Ovary (tissue), 7 donors: ENCODE measurements at regions not wholly inside any gene's neighbourhood (a gene's known extent, or its start where the extent isn't known, plus 50 kb on each side); places are given as distances from the start of the nearest gene placed in this dataset.
"Not testable (repeated sequence)": the region's sequence is repeated elsewhere in the genome, so short reads cannot be mapped to it uniquely, and the experiment has no call there.

ENCODE experiments used
- DNase-seq, 5 donors: peaks; one replicate each; pipeline ENCODE4 v3.0.0-alpha.2; 2019 to 2020
- H3K27ac ChIP-seq, 2 donors: fragments of 200-600 bp; one replicate each; pipeline versions ENCODE4 v1.5.1 to v1.8.0; 2019 to 2022
- H3K27me3 ChIP-seq: fragments of 200-600 bp; one replicate; pipeline ENCODE4 v1.8.0; 2022
- H3K36me3 ChIP-seq: fragments of 200-600 bp; sonication (generic); one replicate; pipeline ENCODE4 v1.5.1; 2019
- H3K4me1 ChIP-seq: one replicate; pipeline ENCODE4 v1.8.1; 2013; ENCODE audit warnings: mild to moderate bottlenecking, moderate library complexity; ENCODE audit not compliant: insufficient read depth
- H3K4me3 ChIP-seq: fragments of 200-600 bp; sonication (generic); one replicate; pipeline ENCODE4 v1.5.1; 2017
- H3K9me3 ChIP-seq, 2 donors: fragments of 200-600 bp in 1 of 2; sonication (generic) in 1 of 2; one replicate each; pipeline versions ENCODE4 v1.5.1 to v1.8.1; 2013 to 2019; ENCODE audit warnings: mild to moderate bottlenecking in 1 of 2, moderate library complexity in 1 of 2
- EP300 ChIP-seq: sonication (generic); formaldehyde crosslinking; IDR thresholded peaks from one replicate; pipeline ENCODE4 v1.6.1; 2017; ENCODE audit warnings: antibody characterized with exemption
- POLR2A ChIP-seq: fragments of 450-650 bp; IDR thresholded peaks from one replicate; pipeline ENCODE4 v1.6.1; 2017; ENCODE audit warnings: antibody characterized with exemption, mild to moderate bottlenecking, moderate library complexity
- WGBS, 3 donors: extraction: QIAGEN DNeasy Blood & Tissue Kit in 1 of 3; methylation state at CpG; one replicate each; pipeline versions ENCODE4 v1.1.5 to v1.1.7; 2013 to 2017; 5-methylcytosine and 5-hydroxymethylcytosine counted together
- intact Hi-C, 4 donors: fragments of 100-400 bp; cut with DNase I; formaldehyde crosslinking; loops; one replicate each; pipeline versions ENCODE4 v1.11.0 to v1.15.1; 2022 to 2023
- TF ChIP-seq, protein P1 (sequence below), 3 donors: fragments of 450-650 bp in 2 of 3; fragments of 200-600 bp in 1 of 3; IDR thresholded peaks; one replicate each; pipeline versions ENCODE4 v1.5.1 to v1.8.0; 2016 to 2022; ENCODE audit warnings: antibody characterized with exemption in 3 of 3, mild to moderate bottlenecking in 1 of 3
- donor health status: DM: no; HTN: no; CAD: no; lungs with moderate emphysema.
- donor health status: DM: no; HTN: no; CAD: no.
- donor health status: Bipolar disorder and iron deficiency.
- donor health status: DM: no; HTN: no; CAD: no.
- donor health status: DM: yes; HTN: yes; CAD: no.

DNA sequence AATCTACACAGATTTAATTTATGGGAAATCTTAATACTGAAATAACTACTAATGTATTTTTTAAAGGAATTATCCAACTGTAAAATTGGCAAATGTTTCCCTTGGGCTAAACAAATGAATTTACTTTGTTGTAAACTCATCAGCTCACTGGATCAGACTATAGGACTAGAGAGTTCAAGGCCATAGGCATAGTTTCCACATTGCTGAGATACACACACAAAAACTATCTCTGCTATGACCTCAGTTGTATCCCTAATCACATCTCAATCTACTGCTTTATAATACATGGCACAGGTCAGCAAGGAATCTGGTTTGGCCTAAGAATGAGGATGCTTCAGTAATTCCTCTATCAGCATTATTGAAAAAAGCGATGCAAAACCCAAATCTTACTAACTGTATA lies 101.1 kb upstream of the SLC39A10 start:
- no peaks in the 10 kb centered on the region for H3K4me1 ChIP-seq
- no peaks in the 10 kb centered on the region for H3K27me3 ChIP-seq
- whole genome bisulfite sequencing, 3 donors: 92 to 97% (median 97%) methylated on average over 1 of the region's 1 CpG
- H3K27ac ChIP-seq: no peak overlapping the region
- H3K9me3 ChIP-seq: no peaks in the 10 kb centered on the region
- intact Hi-C loops: no loop called here
- no peak for DNase-seq
- no peaks in the 10 kb centered on the region for H3K36me3 ChIP-seq
- H3K4me3 ChIP-seq: no peak overlapping the region
- TF ChIP-seq, protein P1, sequence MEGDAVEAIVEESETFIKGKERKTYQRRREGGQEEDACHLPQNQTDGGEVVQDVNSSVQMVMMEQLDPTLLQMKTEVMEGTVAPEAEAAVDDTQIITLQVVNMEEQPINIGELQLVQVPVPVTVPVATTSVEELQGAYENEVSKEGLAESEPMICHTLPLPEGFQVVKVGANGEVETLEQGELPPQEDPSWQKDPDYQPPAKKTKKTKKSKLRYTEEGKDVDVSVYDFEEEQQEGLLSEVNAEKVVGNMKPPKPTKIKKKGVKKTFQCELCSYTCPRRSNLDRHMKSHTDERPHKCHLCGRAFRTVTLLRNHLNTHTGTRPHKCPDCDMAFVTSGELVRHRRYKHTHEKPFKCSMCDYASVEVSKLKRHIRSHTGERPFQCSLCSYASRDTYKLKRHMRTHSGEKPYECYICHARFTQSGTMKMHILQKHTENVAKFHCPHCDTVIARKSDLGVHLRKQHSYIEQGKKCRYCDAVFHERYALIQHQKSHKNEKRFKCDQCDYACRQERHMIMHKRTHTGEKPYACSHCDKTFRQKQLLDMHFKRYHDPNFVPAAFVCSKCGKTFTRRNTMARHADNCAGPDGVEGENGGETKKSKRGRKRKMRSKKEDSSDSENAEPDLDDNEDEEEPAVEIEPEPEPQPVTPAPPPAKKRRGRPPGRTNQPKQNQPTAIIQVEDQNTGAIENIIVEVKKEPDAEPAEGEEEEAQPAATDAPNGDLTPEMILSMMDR (IDR thresholded peaks at IDR 0.05): no peak
- TF ChIP-seq POLR2A: no peak
- TF ChIP-seq EP300: no peak

GRCh38 chr2:195552581-195552980 lies 104.4 kb upstream of the SLC39A10 start:
- no peaks in the 10 kb centered on the region for H3K27me3 ChIP-seq
- no peaks in the 10 kb centered on the region for H3K36me3 ChIP-seq
- intact Hi-C loops: no loop called here
- no peak for TF ChIP-seq EP300
- TF ChIP-seq, protein P1 (IDR thresholded peaks at IDR 0.05): no peak
- no peak for TF ChIP-seq POLR2A
- H3K9me3 ChIP-seq: peaks cover 0 to 3% of the 10 kb centered on the region in 2 donors
- WGBS, 3 donors: 41 to 54% (median 41%) methylated on average over 1 of the region's 1 CpG
- no peak for DNase-seq
- H3K4me1 ChIP-seq: no peaks in the 10 kb centered on the region
- H3K4me3 ChIP-seq: no peak overlapping the region
- no peak overlapping the region for H3K27ac ChIP-seq

GRCh38 chr2:195548198-195548940 lies 108.7 kb upstream of the SLC39A10 start:
- Histone ChIP-seq H3K4me3 (no peak overlapping the region), H3K27me3 (no peaks in the 10 kb centered on the region), H3K27ac (no peak overlapping the region), H3K36me3 (no peaks in the 10 kb centered on the region), H3K9me3 (peaks cover 0 to 3% of the 10 kb centered on the region in 2 donors), H3K4me1 (no peaks in the 10 kb centered on the region)
- TF ChIP-seq EP300 (no peak), POLR2A (no peak)
- TF ChIP-seq, protein P1 (IDR thresholded peaks at IDR 0.05): no peak
- DNase-seq: no peak
- 82 to 94% (median 88%) methylated on average over 4 of the region's 4 CpGs for WGBS, 3 donors
- intact Hi-C loops: no loop called here

DNA sequence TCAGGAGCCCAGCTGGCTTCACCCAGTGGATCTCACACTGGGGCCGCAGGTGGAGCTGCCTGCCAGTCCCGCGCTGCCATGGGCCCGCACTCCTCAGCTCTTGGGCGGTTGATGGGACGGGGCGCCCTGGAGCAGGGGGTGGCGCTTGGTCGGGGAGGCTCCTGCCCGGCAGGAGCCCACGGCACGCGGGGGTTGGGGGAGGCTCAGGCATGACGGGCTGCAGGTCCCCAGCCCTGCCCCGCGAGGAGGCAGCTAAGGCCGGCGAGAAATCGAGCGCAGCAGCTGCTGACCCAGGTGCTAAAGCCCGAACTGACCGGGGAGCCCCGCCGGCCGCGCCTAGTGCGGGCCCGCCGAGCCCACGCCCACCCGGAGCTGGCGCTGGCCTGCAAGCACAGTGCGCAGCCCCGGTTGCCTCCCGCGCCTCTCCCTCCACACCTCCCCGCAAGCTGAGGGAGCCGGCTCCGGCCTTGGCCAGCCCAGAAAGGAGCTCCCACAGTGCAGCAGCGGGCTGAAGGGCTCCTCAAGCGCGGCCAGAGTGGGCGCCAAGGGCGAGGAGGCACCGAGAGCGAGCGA lies 109.7 kb upstream of the SLC39A10 start:
- WGBS, 3 donors: 92 to 96% (median 96%) methylated on average over 41 to 47 of the region's 47 CpGs
- H3K4me1 ChIP-seq, DNase-seq, H3K36me3 ChIP-seq, H3K4me3 ChIP-seq, H3K9me3 ChIP-seq, H3K27ac ChIP-seq, H3K27me3 ChIP-seq, intact Hi-C loops: not testable (repeated sequence)

DNA sequence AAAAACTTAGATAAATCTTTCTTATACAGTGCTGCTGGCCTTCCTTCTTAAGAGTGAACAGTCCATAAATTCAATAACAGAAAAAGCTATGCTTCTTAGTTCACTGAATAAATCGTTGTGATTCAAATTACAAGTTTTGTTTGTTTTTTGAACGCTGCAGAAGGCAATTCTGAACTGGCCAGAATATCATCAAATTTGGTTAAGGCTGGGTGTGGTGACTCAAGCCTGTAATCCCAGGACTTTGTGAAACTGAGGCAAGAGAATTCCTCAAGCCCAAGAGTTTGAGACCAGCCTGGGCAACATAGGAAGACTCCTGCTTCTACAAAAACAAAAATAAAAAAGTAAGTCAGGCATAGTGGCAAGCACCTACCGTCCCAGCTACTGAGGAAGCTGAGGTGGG lies 111.2 kb upstream of the SLC39A10 start:
- 53 to 81% (median 60%) methylated on average over 3 of the region's 3 CpGs for WGBS, 3 donors
- no peak for DNase-seq
- intact Hi-C loops: no loop called here
- H3K4me3 ChIP-seq: no peak overlapping the region
- TF ChIP-seq POLR2A: no peak
- TF ChIP-seq EP300: no peak
- TF ChIP-seq, protein P1 (IDR thresholded peaks at IDR 0.05): no peak
- no peaks in the 10 kb centered on the region for H3K4me1 ChIP-seq
- no peaks in the 10 kb centered on the region for H3K36me3 ChIP-seq
- H3K9me3 ChIP-seq: peaks cover 0 to 3% of the 10 kb centered on the region in 2 donors
- H3K27ac ChIP-seq: no peak overlapping the region
- H3K27me3 ChIP-seq: no peaks in the 10 kb centered on the region
